HFF-Myc (cell line): ENCODE measurements at regions not wholly inside any gene's neighbourhood (a gene's known extent, or its start where the extent isn't known, plus 50 kb on each side); places are given as distances from the start of the nearest gene placed in this dataset.

Experiments
- DNase-seq: peaks from one replicate; pipeline ENCODE4 v3.0.0-alpha.2; 2011; ENCODE audit warnings: low read depth; ENCODE audit errors: extremely low read depth
- H3K4me3 ChIP-seq: replicated peaks from 2 replicates; pipeline ENCODE4 v1.5.1; 2011; ENCODE audit warnings: low read depth, mild to moderate bottlenecking, control low read depth, low read length
- TF ChIP-seq, protein P1 (sequence below): IDR thresholded peaks from 2 replicates; pipeline ENCODE4 v1.5.1; 2012; ENCODE audit warnings: mild to moderate bottlenecking, low read depth, low read length, control low read depth; ENCODE audit errors: missing control alignments

GRCh38 chr3:88248658-88249057, 98.9 kb downstream of the C3orf38 start:
- DNase-seq, result no peak
- H3K4me3 ChIP-seq, result no peak overlapping the region
- TF ChIP-seq, protein P1, sequence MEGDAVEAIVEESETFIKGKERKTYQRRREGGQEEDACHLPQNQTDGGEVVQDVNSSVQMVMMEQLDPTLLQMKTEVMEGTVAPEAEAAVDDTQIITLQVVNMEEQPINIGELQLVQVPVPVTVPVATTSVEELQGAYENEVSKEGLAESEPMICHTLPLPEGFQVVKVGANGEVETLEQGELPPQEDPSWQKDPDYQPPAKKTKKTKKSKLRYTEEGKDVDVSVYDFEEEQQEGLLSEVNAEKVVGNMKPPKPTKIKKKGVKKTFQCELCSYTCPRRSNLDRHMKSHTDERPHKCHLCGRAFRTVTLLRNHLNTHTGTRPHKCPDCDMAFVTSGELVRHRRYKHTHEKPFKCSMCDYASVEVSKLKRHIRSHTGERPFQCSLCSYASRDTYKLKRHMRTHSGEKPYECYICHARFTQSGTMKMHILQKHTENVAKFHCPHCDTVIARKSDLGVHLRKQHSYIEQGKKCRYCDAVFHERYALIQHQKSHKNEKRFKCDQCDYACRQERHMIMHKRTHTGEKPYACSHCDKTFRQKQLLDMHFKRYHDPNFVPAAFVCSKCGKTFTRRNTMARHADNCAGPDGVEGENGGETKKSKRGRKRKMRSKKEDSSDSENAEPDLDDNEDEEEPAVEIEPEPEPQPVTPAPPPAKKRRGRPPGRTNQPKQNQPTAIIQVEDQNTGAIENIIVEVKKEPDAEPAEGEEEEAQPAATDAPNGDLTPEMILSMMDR, result no peak

DNA sequence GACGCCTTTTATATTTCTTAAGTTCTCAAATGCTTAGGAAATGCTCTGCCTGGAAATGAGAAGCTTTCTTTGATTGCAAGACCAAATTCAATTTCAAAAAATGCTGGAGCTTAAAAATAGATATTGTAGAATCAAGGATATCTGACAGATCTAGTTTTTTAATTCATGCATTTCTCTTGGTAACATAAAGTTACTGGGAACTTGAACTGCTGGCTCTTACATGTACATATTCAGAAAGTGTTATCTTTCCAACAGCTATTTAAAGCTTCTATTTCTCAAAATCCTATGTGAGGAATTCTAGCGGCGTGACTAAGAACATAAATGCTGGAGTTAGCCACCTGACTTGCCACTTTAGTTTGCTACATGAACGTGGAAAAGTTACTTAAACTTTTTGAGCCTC, 109.3 kb downstream of the C3orf38 start:
- TF ChIP-seq, protein P1, result no peak
- no peak overlapping the region for H3K4me3 ChIP-seq
- DNase-seq, result no peak

- no peak for DNase-seq
- no peak overlapping the region for H3K4me3 ChIP-seq
- TF ChIP-seq, protein P1, result no peak
Measured at GRCh38 chr3:88262527-88262926, 112.8 kb downstream of the C3orf38 start.

- DNase-seq, result no peak
- H3K4me3 ChIP-seq, result no peak overlapping the region
- TF ChIP-seq, protein P1, result no peak
Measured at GRCh38 chr3:88263417-88264100, 113.8 kb downstream of the C3orf38 start.

DNA sequence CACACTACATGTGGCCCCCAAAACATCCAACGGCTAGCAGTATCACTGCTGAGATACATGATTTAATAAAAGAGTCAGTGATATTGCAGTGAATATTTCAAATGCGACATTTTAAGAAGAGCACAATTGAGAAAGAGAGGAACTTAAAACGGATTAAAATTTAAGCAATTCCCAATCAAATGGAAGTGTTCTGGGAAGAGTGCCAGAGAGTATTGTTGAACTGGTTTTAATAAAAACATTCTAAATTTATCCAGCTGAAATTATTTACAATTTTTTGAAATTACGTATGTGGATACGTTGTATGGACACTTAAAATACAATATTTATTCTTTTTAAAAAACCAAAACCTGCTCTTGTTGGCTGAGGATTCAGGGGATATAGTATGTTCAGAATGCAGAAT, 117.7 kb downstream of the C3orf38 start:
- TF ChIP-seq, protein P1, result no peak
- no peak for DNase-seq
- H3K4me3 ChIP-seq, result no peak overlapping the region

GRCh38 chr3:88267847-88268246, 118.1 kb downstream of the C3orf38 start:
- H3K4me3 ChIP-seq, result no peak overlapping the region
- TF ChIP-seq, protein P1, result no peak

GRCh38 chr3:88280326-88280725, 130.6 kb downstream of the C3orf38 start:
- no peak overlapping the region for H3K4me3 ChIP-seq
- TF ChIP-seq, protein P1, result no peak
- no peak for DNase-seq

More at GRCh38 chr3:88267847-88268246, 118.1 kb downstream of the C3orf38 start:
- DNase-seq, result no peak
